ENCODE measurements at regions not wholly inside any gene's neighbourhood (a gene's known extent, or its start where the extent isn't known, plus 50 kb on each side); places are given as distances from the start of the nearest gene placed in this dataset.
"Not testable (repeated sequence)": the region's sequence is repeated elsewhere in the genome, so short reads cannot be mapped to it uniquely, and the experiment has no call there.

DNA sequence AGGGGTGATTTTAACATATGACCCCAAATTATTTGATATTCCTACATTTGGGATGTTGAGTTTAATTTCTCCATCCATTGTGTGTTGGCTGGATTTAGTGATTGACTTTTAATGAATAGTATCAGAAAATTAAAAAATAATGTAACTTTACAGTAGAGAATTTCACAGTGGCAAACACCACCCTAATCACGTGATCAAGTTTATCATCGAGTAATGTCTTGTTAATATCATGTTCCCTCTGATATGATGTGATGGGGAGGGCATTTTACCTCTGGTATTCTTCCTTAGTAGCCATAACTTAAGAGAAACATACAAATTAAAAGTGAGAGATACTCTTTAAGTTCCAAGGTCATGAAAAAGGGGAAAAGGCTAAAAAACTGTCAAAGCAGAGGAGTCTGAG lies 602.0 kb upstream of the CELF4 start:
- in situ Hi-C loops (cut with HindIII; ENCODE audit: low sequenced_read_pairs) = no loop called here

DNA sequence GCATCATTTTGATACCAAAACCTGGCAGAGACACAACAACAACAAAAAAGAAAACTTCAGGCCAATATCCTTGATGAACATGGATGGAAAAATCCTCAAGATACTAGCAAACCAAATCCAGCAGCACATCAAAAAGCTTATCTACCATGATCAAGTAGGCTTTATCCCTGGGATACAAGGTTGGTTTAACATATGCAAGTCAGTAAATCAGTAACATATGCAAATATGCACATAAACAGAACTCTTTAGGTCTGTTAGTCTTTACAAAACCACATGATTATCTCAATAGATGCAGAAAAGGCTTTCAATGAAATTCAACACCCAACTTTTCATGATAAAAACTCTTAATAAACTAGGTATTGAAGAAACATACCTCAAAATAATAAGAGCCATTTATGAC lies 587.5 kb upstream of the CELF4 start:
- in situ Hi-C loops (cut with HindIII; ENCODE audit: low sequenced_read_pairs) = not testable (repeated sequence)

DNA sequence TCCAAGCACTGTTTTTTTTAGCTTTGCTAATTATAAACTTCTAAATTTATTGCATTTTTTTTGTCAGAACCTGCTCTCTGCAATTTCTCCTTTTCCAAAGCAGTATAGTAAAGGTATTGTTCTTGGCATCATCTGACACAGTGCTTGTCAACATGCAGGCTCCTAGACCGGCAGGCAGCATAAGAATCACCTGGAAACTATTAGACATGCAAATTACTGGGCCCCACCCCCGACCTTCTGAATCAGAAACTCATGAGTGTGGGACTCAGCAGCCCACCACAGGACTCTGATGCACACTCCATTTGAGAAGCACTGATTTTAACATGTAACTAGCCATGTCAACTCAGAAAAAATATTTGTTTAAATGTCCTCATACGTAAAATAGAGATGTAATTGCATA lies 551.1 kb upstream of the CELF4 start:
- in situ Hi-C loops (cut with HindIII; ENCODE audit: low sequenced_read_pairs) = no loop called here

DNA sequence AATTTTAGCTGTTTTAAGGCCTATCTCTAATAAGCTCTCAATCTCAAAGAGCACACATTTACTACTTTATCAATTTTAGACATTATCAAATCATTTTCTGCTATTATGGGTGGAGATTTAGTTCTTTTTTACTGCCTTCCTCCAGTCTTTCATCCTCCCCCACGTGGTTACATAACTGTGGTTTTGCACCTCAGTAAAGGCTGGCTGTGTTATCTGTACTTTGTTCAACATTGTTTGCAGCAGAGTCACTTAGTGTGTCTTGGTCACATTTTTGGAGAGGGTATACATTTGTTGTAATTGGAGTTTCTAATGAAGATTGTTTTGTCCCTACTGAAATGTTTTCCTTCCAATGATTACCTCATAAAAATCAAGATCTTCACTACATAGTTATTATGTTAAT lies 549.6 kb upstream of the CELF4 start:
- in situ Hi-C loops (cut with HindIII; ENCODE audit: low sequenced_read_pairs) = no loop called here

DNA sequence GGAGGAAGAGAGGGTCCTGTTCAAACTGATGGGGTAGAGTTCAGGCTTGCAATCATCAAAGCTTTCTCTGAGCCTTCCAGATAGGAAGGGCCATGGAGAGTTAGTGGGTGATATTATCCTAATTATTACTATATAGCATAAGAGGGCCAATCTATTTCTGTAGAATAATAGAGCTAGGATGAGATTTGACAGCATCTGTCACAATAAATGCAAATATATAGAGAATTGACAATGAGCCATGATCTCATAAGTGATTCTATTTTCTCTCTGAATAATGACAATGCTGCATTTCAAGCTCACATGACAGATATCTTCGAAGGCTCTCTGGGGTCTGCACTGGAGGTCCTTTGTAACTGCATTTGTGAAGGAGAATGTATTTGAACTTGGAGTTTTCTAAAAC lies 521.9 kb upstream of the CELF4 start:
- in situ Hi-C loops (cut with HindIII; ENCODE audit: low sequenced_read_pairs) = no loop called here

DNA sequence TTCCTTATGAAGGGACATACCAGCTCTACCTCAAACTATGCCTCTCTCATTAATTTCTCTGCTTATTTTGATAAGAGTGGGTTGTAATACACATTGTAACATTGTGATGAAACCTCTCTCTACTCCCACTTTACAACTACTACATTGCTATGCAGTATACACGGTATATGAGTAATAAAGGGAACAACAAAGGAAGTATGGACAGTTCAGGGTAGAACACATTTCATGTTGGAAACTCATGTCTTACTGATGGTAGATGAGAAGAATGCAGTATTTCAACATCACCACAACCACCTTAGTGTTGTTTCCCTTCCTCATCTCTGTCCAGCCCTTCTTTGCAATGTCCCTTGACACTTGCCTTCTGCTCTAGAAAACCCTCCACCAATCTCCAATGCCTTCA lies 515.9 kb upstream of the CELF4 start:
- in situ Hi-C loops (cut with HindIII; ENCODE audit: low sequenced_read_pairs) = no loop called here

DNA sequence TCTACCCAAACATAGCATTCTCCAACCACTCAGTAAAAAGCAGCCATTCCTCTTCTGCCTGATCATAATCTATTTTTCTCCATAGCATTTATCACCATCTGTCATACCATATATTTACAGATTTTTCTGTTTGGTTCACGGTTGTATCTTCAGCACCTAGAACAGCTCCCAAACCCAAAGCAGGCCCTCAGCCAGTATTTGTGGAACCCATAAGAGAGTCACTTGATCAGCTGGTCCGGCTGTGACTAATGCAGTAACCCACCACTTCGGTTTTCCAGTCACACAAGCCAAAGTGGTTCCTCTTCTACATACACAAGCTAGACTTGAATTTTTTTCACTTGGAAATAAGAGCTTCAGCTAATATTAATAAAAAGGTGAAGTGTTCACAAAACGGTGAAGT lies 511.6 kb upstream of the CELF4 start:
- in situ Hi-C loops (cut with HindIII; ENCODE audit: low sequenced_read_pairs) = no loop called here

DNA sequence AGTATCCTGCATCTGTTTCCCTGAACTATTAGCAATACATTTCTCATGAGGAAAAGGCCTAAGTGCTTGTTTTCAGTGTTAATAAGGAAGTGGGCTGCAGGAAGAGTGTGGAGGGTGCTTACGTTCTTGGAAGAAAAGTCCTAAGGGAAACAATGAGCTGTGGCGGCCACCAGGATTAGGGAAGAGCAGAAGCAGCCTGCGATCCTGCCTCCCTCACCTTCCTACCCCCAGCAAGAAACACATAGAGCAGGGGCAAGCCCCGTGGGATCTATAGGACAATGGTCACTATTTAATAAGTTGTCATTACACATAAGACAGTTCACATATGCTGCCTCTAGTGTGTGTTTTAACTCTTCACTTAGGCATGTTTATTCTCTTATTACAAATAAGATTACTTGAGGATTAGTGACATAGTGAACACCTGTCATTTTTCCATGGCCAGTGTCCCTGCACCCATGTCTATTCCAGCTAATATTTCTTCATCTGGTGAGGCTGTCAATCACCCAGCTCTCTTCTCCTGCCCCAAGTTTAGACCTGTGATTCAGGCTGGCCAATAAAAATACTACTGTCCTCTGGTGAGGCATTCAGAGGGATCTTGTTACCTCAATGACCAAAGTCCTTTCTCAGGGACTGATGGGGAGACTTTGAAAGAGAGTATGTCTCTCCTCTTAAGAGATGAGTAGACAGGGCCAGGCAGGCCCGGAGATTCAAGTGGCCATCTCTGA lies 510.9 kb upstream of the CELF4 start:
- in situ Hi-C loops (cut with HindIII; ENCODE audit: low sequenced_read_pairs) = no loop called here

DNA sequence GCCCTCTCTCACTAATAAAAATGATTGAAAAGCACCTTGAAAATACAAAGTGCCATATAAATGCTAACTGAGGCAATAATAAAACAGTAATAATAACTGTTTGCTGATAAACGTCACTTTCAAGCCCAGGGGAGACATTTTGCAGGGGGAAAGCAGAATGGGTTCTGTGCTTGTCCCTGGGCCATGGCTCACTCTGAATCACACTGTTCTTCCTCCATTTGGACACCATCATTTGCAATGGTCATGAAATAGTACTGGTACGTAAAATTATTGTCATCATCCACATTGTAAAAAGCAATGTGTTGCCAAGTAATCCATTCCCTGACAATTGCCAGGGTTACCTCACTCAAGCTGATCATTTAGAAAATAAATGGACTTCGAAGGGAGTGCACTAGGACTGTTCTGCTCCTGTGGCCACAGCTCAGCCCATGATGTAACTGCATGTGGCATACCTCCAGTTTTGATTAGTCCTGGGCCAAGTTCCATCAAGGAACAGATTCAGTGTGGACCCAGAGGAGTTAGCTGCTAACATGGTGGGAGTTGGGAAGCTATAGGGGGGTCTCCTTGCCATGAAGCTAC lies 508.8 kb upstream of the CELF4 start:
- in situ Hi-C loops (cut with HindIII; ENCODE audit: low sequenced_read_pairs) = no loop called here

DNA sequence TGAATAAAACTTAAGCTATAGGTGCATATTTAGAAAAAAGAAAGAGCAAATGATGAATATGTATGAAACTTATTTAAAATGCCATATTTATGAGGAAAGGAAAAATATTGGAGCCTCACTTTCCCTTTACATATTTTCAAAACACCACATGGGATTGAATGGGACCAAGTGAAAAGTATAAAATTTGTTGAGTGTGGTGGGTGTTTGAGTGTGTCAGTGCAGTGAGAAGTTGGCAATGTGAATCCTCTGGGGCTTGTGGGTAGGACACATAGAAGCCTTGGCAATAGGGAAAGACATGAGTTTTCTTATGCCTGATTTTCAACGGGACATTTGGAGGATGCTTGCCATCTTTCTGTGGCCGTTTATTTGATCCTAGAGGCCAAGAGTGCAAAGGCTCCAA lies 502.2 kb upstream of the CELF4 start:
- in situ Hi-C loops (cut with HindIII; ENCODE audit: low sequenced_read_pairs) = no loop called here

DNA sequence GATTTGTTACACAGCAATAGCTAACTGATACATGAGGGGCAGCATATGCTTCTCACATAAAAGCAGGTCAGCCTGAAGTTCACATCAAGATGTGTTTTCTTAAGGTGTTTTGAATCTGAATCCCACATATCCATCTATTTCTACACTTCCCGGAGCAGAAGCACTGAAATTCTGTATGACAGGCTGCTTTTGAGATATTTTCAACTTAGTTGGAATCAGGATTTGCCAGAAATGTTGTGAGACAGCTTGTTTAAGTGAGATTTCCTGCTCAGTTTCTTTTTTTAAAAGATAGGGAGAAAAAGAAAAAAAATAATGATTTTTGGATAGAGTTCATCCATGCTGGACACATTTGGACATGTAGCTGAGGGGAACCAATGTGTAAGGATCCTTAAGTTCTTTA lies 501.5 kb upstream of the CELF4 start:
- in situ Hi-C loops (cut with HindIII; ENCODE audit: low sequenced_read_pairs) = no loop called here

DNA sequence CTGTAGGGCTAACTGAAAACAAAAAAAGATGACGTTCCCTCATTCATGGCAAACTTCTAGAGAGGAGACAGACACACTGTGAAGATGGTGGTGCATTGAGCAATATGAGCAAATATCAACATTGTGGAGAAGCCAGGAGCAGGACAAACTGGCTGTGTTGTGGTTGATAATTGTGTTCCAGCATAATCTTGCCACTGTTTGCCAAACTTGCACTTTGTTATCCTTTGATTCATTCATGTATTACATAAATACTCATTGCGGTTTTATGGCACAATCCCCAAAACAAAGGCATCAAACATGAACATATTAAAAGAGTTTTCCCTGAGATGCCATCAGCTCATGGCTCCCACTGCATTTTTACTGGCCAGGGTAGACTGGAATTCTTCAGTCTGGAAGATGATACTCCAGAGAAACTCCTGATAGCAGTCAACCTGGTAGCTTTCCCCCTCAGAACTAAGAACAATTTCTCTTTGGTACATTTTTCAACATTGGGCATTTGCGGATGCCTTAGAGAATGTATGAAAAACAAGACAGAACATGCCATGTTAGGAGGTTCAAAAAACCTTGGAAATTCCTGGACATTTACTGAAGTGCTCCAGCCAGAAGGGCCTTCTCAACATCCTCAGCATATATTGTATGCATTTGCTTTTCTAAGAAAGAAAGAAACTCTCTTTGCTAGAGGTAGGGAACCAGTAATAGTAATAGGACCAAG lies 487.4 kb upstream of the CELF4 start:
- in situ Hi-C loops (cut with HindIII; ENCODE audit: low sequenced_read_pairs) = no loop called here

DNA sequence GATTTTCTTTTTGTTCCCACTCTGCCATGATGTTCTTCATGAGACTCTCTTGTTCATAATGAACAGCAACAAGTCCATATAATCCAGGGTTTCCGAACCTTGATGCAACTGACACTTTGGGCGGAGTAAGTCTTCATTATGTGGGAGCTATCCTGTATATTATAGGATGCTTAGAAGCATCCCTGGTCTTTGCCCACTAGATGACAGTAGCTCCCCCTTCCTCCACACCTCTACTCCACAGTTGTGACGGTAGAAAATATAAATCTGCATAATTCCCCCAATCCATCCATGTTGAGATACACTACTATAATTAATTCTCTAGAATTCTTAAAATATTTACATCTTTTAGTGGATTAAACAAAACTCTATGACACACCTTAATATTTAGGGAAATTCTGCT lies 482.2 kb upstream of the CELF4 start:
- in situ Hi-C loops (cut with HindIII; ENCODE audit: low sequenced_read_pairs) = no loop called here

DNA sequence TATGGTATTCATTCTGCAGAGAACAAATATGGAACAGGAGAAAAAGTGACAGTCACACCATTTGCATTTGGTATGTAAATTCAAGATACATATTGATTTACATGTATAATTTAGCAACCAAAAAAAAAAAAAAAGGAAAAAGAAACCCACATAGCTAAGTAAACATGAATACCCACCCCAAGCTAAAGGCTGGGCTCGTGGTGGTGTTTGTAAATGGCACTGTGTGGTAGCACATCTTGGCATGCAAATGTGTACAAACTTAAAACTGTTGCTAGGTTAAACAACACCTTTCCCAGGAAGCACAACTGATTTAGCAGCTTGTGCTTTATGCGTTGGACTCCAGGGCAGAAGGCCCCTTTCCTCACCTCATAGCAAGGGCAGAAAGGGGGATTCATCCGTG lies 481.1 kb upstream of the CELF4 start:
- in situ Hi-C loops (cut with HindIII; ENCODE audit: low sequenced_read_pairs) = no loop called here

DNA sequence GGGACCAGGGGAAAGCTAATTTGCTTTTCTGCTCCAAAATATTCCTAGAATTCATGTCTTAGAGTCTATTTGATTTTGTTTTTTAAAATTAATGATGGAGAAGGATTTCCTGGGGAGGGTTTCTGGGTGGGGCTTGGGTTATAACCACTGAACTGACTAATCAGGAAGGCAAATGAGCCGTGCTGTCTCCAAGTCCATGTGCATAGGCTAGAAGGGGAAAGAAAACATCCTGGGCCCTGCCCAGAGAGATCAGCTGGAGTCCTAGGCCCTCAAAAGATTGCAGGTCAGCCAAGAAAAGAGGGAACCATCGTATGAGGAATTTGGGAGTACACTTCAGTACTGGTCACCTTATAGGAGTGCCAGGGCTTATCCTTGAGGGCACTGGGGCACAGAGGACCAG lies 480.2 kb upstream of the CELF4 start:
- in situ Hi-C loops (cut with HindIII; ENCODE audit: low sequenced_read_pairs) = no loop called here

DNA sequence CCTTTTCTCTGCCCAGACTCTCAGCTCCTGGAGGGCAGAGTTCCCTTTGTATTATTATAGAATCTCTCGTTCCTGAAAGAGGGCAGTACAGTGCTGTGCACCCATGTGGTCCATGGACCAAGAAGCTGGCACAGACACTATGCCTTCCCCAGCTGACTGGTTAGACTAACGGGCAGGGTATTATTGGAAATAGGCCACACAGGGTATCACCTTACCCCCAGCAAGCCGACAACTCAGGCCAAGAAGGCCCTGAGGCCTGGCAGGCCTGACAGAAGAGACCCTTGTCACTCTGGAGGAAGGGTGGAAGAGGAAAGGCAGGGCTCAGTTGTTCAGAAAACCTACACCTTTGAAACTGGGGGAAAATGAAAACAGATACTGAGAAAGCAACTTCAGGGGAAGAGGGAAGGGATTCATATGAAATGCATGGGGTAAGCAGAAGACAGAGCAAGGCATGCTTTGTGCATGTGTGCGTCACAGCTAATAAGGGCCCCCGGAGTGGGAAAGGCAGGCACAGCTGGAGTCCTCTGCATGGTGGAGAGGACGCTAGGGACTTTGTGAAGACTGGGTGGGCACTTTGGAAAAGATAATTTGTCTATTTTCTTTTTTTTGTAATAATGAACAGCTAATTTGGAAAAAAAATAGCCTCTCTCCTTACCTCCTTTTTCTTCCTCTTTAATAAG lies 476.8 kb upstream of the CELF4 start:
- in situ Hi-C loops (cut with HindIII; ENCODE audit: low sequenced_read_pairs) = no loop called here

DNA sequence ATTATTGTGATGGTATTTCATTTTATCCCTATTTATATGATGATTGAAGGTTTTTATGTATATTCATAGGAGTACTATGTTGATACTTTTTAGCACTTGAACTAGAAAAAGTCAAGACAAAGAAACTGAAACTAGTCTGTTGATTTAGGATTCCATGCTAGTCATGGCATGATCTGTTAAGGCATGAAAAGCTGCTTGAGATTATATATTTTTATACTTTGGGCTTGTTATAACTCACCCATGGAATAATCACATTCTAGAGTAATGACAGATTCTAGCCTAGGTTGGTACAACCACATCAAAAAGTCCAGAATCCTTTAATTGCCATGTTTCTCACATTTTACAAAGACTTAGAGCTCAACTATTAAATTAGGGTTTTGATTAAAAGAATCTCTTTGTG lies 472.6 kb upstream of the CELF4 start:
- in situ Hi-C loops (cut with HindIII; ENCODE audit: low sequenced_read_pairs) = no loop called here

DNA sequence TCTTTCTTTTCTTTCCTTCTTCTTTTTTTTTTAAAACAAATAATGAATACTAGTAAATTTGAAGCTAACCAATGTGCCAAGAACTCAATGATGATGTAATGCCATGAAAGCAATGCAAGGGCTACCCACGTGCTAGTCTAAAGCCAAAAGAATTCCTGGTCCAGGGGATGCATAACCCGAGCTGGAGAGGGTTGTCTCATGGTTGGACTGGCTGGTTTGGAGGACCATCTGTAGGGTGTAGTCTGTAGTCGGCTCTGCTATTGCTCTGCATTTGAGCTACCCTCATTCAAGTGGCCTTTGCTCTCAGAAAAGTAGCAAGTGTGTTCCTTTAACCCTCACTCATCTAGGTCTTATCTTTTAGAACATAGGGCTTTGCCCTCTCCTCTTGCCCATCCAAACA lies 469.6 kb upstream of the CELF4 start:
- in situ Hi-C loops (cut with HindIII; ENCODE audit: low sequenced_read_pairs) = no loop called here

DNA sequence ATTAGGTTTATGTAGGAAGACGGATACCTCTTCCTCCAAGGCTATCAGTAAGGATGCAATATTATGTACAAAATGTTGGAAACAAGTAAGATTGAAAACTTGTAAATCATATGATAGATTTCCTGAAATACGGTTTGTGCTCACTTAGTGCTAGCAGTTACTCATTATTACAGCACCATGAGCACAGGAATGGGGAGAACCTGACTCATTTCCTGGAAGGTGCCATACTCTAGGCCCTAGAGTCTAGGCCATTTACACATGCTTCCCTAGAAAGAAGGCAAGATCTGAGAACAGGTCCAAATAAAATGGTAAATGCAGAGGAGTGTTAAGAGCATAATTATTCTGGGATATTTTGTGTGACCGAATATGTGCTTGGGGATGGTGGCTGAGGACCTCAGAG lies 467.7 kb upstream of the CELF4 start:
- in situ Hi-C loops (cut with HindIII; ENCODE audit: low sequenced_read_pairs) = no loop called here

DNA sequence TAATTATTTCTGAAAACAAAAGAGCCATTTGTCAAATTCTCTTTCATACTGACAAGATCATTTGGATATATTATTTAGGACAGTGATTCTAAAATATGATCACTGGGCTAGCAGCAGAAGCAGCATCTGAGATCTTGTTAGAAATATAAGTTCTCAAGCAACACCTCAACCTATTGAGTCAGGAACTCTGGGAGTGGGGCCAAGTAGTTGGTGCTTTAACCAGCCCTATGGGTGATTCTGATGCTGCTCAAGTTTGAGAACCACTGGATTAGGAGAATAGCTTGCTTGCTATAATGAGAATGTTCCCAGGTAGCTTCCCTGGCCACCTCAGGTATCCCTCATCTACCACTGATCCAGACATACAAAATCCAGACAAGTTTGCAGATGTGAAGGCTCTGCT lies 466.9 kb upstream of the CELF4 start:
- in situ Hi-C loops (cut with HindIII; ENCODE audit: low sequenced_read_pairs) = no loop called here

DNA sequence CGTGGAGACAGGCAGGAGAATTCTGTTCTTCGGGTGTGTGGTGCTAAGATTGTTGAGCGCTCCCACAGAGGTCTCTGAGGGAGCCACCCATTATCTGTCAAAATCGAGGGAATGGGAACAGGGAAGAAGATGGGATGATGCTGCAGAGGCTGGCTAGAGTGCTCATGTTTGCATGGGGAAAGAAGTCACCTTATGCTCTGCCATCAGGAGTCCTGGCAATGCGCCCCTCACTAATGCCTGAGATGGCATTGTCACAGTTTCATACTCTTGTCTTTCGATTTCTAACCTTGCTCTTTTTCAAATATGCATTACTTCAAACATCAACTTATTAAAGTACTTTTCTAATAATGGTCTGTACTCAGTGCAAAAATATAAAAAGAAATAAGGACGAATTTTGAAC lies 463.3 kb upstream of the CELF4 start:
- in situ Hi-C loops (cut with HindIII; ENCODE audit: low sequenced_read_pairs) = no loop called here

All from DLD1 (cell line).